Inferior parietal cortex (tissue), 1 donor: ENCODE measurements at regions not wholly inside any gene's neighbourhood (a gene's known extent, or its start where the extent isn't known, plus 50 kb on each side); places are given as distances from the start of the nearest gene placed in this dataset.

Experiments used
- DNase-seq: peaks from one replicate; pipeline ENCODE4 v3.0.0-alpha.2; 2016; ENCODE audit errors: extremely low spot score

- DNase-seq: no peak
Observed at GRCh38 chr15:70428211-70428822, 330.6 kb upstream of the TLE3 start.

DNA sequence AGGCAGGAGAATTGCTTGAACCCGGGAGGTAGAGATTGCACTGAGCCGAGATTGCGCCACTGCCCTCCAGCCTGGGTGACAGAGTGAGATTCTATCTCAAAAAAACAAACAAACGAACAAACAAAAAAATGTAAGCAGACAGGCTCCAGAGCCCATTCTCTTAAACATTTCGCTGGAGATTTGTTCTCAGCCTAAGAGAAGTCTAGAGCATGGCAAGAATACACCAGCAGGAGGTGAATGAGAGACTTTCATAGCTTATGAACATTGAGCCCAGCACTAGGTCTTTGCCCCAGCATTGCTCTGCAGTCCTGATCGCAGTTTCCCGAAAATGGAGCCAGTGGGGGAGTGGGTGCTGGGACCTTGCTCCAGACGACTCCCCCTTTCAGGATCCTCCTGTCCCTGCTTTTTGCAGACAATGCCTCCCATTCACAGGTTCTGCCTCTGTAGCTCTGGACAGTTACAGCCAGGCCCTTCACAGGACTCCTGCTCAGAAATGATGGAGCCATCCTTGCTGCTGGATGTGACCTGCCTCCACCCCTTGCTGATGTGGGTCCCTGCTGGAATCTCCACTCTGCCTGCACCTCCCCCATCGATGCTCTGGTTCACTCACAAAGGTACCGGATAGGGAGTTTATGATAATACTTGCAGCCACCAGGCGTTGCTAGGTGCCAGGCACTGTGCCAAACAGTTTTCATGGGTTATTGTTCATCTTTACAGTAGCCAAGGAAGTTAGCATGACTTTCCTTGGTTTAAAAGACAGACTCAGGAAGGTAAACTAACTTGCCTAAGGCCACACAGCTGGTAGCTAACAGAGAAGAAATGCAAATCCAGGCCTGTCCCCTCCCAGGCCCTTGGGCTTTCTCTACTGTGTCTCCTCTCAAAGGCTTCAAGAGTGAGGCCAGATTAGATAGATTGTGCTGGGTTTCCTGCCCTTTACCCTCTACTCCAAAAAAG lies 329.7 kb upstream of the TLE3 start:
- no peak for DNase-seq

DNA sequence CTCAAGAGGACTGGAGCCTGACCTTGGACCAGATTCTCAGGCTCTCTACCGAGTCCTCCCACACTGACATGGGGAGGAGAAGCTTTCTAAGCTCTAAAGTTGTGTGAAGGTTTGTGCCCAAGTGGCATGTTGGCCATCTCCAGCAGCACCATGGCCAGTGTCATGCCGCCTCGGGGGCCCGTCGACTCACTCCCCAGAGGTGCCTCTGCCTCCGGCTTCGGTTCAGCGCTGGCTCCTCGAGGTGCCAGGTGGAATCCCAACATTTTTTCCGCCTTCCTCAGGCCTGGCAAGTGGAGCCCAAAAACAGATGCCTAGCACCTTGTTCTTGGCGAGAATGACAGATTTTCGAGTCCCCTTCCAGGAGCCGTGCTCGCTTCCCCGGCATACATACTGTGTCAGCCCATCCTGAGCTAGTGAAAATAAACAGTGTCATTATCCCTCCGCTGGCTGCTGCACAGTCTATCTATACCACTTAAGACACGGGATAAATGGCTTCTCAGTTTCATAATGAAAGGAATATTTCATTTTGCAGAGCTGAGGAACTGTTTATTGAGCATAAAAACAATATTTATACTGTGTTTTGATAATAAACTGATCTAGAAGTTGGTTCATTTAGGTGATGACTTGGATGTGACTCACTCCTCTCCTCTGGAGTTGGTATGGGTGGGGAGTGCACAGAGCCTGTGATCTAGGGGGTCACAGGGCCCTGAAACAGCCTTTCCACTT lies 328.5 kb upstream of the TLE3 start:
- DNase-seq: no peak

- no peak for DNase-seq
Observed at GRCh38 chr15:70424937-70425411, 327.3 kb upstream of the TLE3 start.

GRCh38 chr15:70423267-70423666 lies 325.6 kb upstream of the TLE3 start:
- DNase-seq: no peak

DNA sequence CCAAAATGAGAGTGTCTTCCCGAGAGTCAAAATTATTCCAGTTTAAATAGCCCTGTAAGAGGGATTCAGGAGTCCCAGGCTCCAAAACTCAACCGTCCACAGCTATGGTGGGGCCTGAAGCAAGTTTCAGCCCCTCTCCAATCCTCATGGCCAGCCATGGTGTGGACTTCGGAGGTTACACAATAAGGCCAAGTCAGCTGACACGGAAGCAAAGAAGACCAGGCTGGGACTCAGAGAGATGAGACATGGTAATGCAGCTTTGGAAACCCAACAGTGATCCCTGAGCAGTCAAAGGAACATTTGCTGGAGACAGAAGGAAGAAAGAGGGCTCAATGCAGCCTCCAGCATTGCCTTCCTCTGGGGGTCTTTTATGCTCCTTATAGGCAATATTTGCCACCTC lies 324.6 kb upstream of the TLE3 start:
- DNase-seq: no peak

GRCh38 chr15:70420948-70421482 lies 323.3 kb upstream of the TLE3 start:
- no peak for DNase-seq

- DNase-seq: no peak
Observed at GRCh38 chr15:70420086-70420947, 322.6 kb upstream of the TLE3 start.

GRCh38 chr15:70418943-70419342 lies 321.2 kb upstream of the TLE3 start:
- no peak for DNase-seq

- DNase-seq: no peak
Observed at GRCh38 chr15:70417535-70417934, 319.8 kb upstream of the TLE3 start.

GRCh38 chr15:70416829-70417228 lies 319.1 kb upstream of the TLE3 start:
- DNase-seq: no peak

DNA sequence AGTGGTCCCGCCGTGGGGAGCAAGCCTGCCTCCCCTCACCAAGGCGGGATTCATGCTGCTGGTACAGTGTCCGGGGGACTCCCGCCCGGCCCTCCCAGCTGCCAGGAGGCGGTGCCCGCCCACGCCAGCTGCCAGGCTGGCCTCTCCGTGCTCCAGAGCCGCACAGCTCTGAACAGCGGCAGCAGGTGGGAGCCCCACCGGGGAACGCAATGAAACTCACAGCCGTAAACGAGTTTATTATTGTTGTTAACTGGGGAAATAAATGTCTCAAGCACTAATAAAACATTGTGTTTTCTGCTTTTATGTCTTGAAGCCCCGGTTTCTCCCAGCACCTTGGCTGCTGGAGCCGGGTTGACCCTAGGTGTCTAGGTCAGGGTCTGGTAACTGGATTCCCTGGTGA lies 317.7 kb upstream of the TLE3 start:
- no peak for DNase-seq

DNA sequence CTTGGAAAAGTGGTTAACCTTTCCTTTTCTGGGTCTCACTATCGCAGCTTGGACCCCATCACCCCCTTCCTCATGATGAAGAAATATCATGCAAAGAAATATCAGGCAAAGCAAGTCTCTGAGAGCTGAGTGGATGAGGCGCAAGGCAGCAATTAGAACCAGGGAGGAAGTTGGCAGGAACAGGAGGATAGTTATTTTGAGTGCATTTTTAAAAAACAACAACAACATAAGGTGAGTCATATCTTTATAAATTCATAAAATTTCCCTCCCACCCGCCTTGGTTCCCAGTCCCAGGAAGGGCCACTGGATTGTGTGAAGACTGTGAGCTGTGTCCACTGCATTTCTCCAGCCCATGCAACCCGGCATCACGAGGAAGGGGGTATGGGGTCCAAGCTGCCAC lies 316.9 kb upstream of the TLE3 start:
- no peak for DNase-seq

DNA sequence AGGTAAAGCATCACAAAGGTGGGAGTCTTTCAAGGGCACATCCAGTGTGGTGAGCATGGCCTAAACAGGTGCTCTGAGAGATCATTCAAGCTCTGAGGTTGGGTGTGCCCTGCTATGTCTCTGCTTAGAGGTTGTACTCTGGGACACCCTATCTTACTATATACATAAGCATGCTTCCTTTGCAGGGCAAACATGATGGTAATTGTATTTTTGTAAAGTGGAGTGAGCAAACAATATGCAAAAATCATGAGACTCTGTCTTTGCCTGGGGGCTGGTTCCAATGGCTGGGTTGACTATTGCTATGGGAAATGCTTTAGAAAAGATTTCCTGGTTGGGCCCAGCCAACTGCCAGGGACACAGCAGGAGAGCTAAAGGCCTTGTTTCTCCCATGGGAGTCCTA lies 315.1 kb upstream of the TLE3 start:
- no peak for DNase-seq

DNA sequence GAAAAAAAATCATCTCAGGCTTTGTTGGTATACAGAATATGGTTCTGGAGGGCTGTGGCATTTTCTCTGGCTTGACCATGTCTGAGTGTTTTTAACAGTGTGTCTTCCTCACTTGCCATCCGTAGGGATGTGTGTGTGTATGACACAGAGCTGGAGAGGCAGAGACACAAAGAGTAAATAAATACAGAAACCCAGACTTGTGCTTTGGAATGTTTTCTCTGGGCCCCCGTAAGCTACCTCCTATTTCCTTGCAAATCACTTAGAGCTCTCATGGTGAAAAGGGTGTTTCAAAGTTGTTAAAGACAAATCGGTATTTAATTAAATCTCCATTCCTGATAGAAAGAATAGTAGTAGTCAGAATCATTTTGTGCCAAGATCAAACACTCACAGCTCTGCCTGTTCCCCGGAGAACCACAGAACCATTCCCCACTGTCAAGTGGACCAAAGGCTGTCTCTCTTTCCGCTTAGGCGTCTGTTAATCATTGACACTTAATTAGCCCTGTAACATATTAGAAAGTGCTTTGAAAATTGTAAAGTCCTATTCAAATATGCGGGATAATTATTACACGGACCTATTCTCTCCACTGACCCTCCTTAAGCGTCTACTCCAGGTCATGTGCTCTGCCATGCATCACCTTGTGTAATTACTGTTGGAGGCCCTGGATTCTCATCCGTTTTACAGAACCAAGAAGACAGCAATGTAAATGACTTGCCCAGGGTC lies 313.6 kb upstream of the TLE3 start:
- no peak for DNase-seq

- no peak for DNase-seq
Observed at GRCh38 chr15:70410371-70410985, 312.8 kb upstream of the TLE3 start.

DNA sequence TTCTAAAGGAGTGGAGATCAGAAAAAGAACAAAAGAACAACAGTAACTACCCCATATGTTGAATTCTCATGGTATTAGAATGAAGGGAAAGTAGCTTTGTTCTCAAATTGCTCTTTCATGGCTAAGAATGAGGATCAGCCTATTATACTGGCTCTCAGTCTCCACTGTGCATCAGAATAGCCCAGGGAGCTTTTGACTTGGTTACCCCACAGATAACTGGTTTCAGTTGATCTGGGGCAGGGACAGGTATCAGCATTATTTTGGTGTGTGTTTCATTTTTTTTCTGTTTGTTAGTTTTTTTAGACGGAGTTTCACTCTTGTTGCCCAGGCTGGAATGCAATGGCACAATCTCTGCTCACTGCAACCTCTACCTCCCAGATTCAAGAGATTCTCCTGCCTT lies 311.7 kb upstream of the TLE3 start:
- no peak for DNase-seq

- DNase-seq: no peak
Observed at GRCh38 chr15:70407955-70408354, 310.2 kb upstream of the TLE3 start.

- DNase-seq: no peak
Observed at GRCh38 chr15:70407336-70407670, 309.6 kb upstream of the TLE3 start.

GRCh38 chr15:70406617-70407335 lies 309.1 kb upstream of the TLE3 start:
- DNase-seq: no peak
